ENCODE measurements at regions not wholly inside any gene's neighbourhood (a gene's known extent, or its start where the extent isn't known, plus 50 kb on each side); places are given as distances from the start of the nearest gene placed in this dataset.

DNA sequence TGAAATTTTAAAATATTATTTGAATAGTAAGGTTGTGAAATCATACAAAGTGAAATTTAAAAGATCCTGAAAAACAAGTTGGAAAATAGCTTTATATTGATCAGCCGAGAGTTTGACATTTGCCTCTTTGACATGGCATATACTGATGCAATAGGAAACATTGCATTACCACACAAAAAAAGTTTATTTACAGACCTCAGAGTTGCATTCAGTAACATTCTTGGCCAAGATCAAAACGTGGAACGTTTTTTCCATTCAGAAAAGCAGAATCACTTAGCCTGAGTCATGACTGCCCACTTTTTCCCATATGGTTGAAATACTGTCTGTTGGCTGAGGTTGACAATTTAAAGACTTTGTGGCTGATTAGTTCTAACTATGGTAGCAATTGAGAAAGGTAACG is 55.1 kb upstream of the BACH2 start:
- no peak for DNase-seq (ENCODE audit: extremely low read depth in 1 of 11, low read depth in 9 of 11, low spot score in 4 of 11)

DNA sequence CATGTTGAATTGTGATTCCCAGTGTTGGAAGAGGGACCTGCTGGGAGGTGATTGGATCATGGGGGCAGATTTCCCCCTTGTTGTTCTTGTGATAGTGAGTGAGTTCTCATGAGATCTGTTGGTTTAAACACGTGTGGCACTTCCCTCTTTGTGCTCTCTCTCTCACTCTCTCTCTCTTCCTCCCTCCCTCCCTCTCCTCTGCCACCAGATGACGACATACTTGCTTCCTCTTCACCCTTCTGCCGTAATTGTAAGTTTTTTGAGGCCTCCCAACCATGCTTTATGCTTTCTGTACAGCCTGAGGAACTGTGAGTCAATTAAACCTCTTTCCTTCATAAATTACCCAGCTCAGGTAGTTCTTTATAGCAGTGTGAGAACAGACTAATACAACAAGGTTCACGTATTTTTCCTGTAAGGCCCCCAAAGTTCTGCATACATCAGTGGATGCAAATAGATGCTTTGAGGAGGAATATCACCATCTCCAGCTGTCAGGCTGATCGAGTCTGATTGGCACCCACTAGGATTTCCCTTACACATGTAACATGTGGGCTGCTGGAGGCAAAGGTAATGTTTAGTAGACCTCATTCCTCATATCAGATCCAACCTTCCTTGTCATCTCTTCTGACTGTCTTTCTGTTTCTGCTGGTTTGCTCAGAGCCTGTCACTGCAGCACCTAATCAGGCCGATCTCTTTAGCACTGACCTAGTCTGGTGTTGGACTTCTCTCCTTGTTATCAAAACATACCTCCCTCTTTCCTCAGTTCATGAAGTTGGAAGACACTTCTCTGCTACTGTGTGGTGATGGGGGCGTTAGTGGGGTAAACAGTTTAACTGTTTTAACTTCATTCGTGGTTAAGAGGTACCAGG is 54.3 kb upstream of the BACH2 start:
- DNase-seq (ENCODE audit: extremely low read depth in 1 of 11, low read depth in 9 of 11, low spot score in 4 of 11): no peak

- DNase-seq (ENCODE audit: extremely low read depth in 1 of 11, low read depth in 9 of 11, low spot score in 4 of 11): no peak
These were observed 50.8 kb upstream of the BACH2 start for GRCh38 chr6:90347411-90347851.

DNA sequence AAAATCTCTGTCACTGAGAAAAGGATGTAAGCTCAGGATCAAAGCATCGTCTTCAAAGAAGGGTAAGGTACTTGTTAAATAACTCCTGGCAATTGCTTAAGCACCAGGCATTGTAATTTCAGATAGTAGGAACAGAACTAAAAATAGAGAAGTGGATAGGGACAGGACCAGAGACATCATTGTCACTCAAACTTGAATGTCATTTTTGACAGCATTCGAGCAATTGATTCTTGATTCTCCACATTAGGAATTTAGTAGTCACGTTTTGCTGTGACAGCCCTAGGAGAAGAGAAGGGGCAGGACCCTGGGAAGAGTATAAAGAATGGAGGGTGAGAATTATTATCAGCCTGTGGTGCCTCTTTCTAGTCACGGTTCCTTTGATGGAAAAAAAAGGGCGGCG is 50.1 kb upstream of the BACH2 start:
- no peak for DNase-seq (ENCODE audit: extremely low read depth in 1 of 11, low read depth in 9 of 11, low spot score in 4 of 11)
